ENCODE measurements at regions not wholly inside any gene's neighbourhood (a gene's known extent, or its start where the extent isn't known, plus 50 kb on each side); places are given as distances from the start of the nearest gene placed in this dataset.

- no peaks in the 10 kb centered on the region for H3K9me3 ChIP-seq (ENCODE audit: control insufficient read depth, low read length)
- H3K27me3 ChIP-seq (ENCODE audit: control insufficient read depth, insufficient read depth, low read length) = no peaks in the 10 kb centered on the region
- no peaks in the 10 kb centered on the region for H3K36me3 ChIP-seq (ENCODE audit: control insufficient read depth, insufficient read depth, low read length)
- H3K79me2 ChIP-seq = no peaks in the 10 kb centered on the region
- TF ChIP-seq, protein P1, sequence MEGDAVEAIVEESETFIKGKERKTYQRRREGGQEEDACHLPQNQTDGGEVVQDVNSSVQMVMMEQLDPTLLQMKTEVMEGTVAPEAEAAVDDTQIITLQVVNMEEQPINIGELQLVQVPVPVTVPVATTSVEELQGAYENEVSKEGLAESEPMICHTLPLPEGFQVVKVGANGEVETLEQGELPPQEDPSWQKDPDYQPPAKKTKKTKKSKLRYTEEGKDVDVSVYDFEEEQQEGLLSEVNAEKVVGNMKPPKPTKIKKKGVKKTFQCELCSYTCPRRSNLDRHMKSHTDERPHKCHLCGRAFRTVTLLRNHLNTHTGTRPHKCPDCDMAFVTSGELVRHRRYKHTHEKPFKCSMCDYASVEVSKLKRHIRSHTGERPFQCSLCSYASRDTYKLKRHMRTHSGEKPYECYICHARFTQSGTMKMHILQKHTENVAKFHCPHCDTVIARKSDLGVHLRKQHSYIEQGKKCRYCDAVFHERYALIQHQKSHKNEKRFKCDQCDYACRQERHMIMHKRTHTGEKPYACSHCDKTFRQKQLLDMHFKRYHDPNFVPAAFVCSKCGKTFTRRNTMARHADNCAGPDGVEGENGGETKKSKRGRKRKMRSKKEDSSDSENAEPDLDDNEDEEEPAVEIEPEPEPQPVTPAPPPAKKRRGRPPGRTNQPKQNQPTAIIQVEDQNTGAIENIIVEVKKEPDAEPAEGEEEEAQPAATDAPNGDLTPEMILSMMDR (IDR thresholded peaks at IDR 0.05) = no peak
- no peak overlapping the region for H3K27ac ChIP-seq
- no peaks in the 10 kb centered on the region for H3K4me1 ChIP-seq
- H3K9ac ChIP-seq = no peak overlapping the region
- no peak overlapping the region for H3K4me2 ChIP-seq (ENCODE audit: low read length)
- no peak overlapping the region for H2AFZ ChIP-seq
- H3K4me3 ChIP-seq (ENCODE audit: low read depth, low read length) = no peak overlapping the region
Measured at GRCh38 chr7:109226699-109227098, 657.0 kb downstream of the DNAJB9 start.

DNA sequence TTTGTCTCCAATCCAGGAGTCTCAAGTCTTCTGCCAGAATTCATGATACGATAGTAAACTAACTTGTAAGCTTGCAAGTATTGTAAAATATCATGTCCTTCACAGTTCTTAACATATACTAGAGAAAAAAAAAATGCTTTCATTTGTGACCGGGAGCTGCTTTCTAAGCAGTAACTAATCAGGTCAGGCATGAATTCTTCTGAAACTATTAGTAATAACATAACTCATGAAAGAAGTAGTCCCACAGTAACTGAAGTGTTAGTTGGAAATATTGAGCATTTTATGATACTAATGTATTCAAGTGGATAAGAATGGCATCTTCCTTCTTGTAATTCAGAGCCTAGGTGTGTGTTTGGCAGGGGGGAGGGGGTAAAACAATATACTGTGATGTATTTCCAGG lies 665.6 kb downstream of the DNAJB9 start:
- H3K9me3 ChIP-seq (ENCODE audit: control insufficient read depth, low read length) = no peaks in the 10 kb centered on the region
- no peak overlapping the region for H3K4me3 ChIP-seq (ENCODE audit: low read depth, low read length)
- TF ChIP-seq, protein P1 (IDR thresholded peaks at IDR 0.05) = no peak

DNA sequence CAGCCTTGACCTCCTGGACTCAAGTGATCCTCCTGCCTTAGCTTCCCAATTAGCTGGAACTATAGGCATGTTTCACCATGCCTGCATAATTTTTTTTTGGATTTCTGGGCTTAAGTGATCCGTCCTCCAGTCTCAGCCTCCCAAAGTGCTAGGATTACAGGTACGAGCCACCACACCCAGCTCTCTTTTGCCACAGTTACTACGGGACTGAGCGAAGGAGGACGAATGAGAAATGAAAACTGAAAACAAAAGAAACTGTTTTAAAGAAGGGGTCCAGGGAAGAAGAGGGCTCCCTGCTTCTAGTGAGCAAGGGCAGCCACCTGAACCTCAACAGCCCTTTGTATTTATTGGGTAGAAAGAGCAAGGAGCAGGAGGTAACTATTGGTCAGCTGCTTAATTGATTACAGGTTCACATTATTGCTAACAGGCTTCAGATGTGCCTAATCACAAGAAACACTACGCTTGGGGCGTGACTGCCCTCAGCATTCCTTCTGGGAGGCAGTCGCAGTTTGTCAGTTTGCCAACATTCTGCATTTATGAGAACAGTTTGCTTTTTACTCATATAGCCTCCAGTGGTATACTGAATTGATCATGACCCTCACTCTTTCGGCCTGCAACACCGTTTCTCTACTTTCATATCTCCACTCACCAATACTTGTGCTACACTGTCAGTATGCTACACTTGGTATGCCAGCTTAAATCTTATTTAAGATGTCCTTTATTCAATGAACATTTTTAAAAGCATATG lies 676.8 kb downstream of the DNAJB9 start:
- Histone ChIP-seq H3K36me3 (ENCODE audit: control insufficient read depth, insufficient read depth, low read length) (no peaks in the 10 kb centered on the region), H3K4me2 (ENCODE audit: low read length) (no peak overlapping the region), H3K4me3 (ENCODE audit: low read depth, low read length) (no peak overlapping the region), H2AFZ (no peak overlapping the region), H3K27ac (no peak overlapping the region), H3K9me3 (ENCODE audit: control insufficient read depth, low read length) (no peaks in the 10 kb centered on the region), H3K4me1 (no peaks in the 10 kb centered on the region), H3K9ac (no peak overlapping the region), H3K27me3 (ENCODE audit: control insufficient read depth, insufficient read depth, low read length) (no peaks in the 10 kb centered on the region), H3K79me2 (no peaks in the 10 kb centered on the region)
- TF ChIP-seq, protein P1 (IDR thresholded peaks at IDR 0.05) = no peak

More for the DNA sequence above, 665.6 kb downstream of the DNAJB9 start:
- H3K36me3 ChIP-seq (ENCODE audit: control insufficient read depth, insufficient read depth, low read length) = no peaks in the 10 kb centered on the region
- H3K27me3 ChIP-seq (ENCODE audit: control insufficient read depth, insufficient read depth, low read length) = no peaks in the 10 kb centered on the region
- no peaks in the 10 kb centered on the region for H3K4me1 ChIP-seq
- H3K27ac ChIP-seq = no peak overlapping the region
- H3K9ac ChIP-seq = no peak overlapping the region
- no peak overlapping the region for H2AFZ ChIP-seq
- H3K79me2 ChIP-seq = no peaks in the 10 kb centered on the region
- H3K4me2 ChIP-seq (ENCODE audit: low read length) = no peak overlapping the region

GRCh38 chr7:109256762-109257560 lies 687.3 kb downstream of the DNAJB9 start:
- Histone ChIP-seq H3K9me3 (ENCODE audit: control insufficient read depth, low read length) (no peaks in the 10 kb centered on the region), H3K9ac (no peak overlapping the region), H3K4me1 (no peaks in the 10 kb centered on the region), H3K4me3 (ENCODE audit: low read depth, low read length) (no peak overlapping the region), H3K27ac (no peak overlapping the region), H2AFZ (no peak overlapping the region), H3K27me3 (ENCODE audit: control insufficient read depth, insufficient read depth, low read length) (no peaks in the 10 kb centered on the region), H3K79me2 (no peaks in the 10 kb centered on the region), H3K4me2 (ENCODE audit: low read length) (no peak overlapping the region), H3K36me3 (ENCODE audit: control insufficient read depth, insufficient read depth, low read length) (no peaks in the 10 kb centered on the region)
- TF ChIP-seq, protein P1 (IDR thresholded peaks at IDR 0.05) = no peak
